Kidney tubule cell (primary cell): ENCODE measurements at regions not wholly inside any gene's neighbourhood (a gene's known extent, or its start where the extent isn't known, plus 50 kb on each side); places are given as distances from the start of the nearest gene placed in this dataset.

Source experiments
- DNase-seq: peaks from one replicate; pipeline ENCODE4 v3.0.0-alpha.2; 2018; ENCODE audit warnings: low spot score

GRCh38 chr9:35540315-35540714, 50.4 kb downstream of the RUSC2 start:
- no peak for DNase-seq

- DNase-seq, result no peak
Observed at GRCh38 chr9:35546853-35547252, 56.9 kb downstream of the RUSC2 start.

- no peak for DNase-seq
Observed at GRCh38 chr9:35547889-35548418, 57.1 kb upstream of the TESK1 start.

- peak; percentile 68 for DNase-seq
Observed at GRCh38 chr9:35548571-35548970, 56.5 kb upstream of the TESK1 start.

- DNase-seq, result peak; percentile 32
Observed at GRCh38 chr9:35549441-35549840, 55.6 kb upstream of the TESK1 start.

- DNase-seq, result no peak
Observed at GRCh38 chr9:35552376-35552775, 52.7 kb upstream of the TESK1 start.

GRCh38 chr9:35552837-35553236, 52.2 kb upstream of the TESK1 start:
- DNase-seq, result peak; percentile 15

- peak; percentile 79 for DNase-seq
Observed at GRCh38 chr9:35553670-35554543, 51.2 kb upstream of the TESK1 start.

GRCh38 chr9:35555246-35555701, 49.8 kb upstream of the TESK1 start:
- DNase-seq, result no peak
